ENCODE measurements at regions not wholly inside any gene's neighbourhood (a gene's known extent, or its start where the extent isn't known, plus 50 kb on each side); places are given as distances from the start of the nearest gene placed in this dataset.

DNA sequence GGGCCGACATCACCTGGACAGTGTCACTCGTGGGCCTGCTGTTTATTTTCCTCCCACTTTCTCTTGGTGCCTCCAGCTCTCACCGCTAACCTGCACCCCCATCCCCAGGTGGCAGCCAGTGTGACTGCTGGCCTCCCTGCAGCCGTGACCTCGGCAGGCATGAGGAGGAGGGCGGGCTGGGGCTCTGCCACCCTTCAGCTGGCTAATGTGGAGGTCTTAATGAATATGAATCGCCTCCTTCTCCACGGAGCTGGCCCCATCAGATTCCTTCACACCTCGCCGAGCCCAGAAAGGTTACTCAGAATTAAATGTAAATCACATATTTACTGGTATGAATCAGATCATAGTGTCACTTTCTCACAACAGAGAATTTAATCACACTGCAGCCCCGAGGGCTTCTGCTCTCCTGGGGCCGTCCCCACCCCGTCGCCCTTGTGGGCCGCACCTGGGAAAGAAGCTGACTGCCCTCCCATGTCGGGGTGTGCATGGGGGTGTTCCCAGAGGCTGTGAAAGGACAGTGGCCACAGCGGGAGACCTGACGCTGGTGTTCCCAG, 171.1 kb upstream of the TLE3 start:
- POLR2A ChIA-PET, result no interaction called here
- no peak overlapping the region for H3K4me2 ChIP-seq (ENCODE audit: low read length)

DNA sequence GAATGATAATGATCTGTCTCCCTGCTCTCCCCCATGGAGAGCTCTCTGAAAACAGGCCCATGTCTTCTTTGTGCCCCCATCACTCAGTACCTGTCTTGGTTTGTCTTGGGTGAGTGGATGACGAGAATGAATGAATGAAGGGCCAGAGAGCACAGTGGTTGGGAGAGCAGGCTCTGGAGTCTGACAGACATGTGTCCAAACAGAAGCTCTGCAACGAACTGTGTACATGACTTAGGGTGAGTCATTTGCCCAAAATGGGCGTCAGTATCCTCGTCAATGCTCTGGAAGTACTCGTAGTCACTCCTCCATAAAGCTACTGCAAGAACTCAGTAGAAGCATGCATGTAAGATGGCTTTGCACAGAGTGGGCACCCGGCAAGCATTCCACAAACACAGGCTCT, 170.2 kb upstream of the TLE3 start:
- no peak overlapping the region for H3K4me3 ChIP-seq (ENCODE audit: low read depth, low read length, poor library complexity, severe bottlenecking)
- TF ChIP-seq EZH2phosphoT487 (IDR thresholded peaks at IDR 0.05; ENCODE audit: borderline replicate concordance, low read depth, low read length), result no peak
- no peak for TF ChIP-seq CTCF (conservative IDR thresholded peaks at IDR 0.05; ENCODE audit: low read length)
- DNase-seq (ENCODE audit: low spot score), result no peak
- POLR2A ChIA-PET, result no interaction called here
- intact Hi-C loops (cut with micrococcal nuclease; ENCODE audit: unreplicated experiment), result no loop called here
- no peaks in the 10 kb centered on the region for H3K36me3 ChIP-seq (ENCODE audit: insufficient read depth, low read length)
- H4K20me1 ChIP-seq (ENCODE audit: insufficient read depth, low read length), result no peaks in the 10 kb centered on the region
- no peak overlapping the region for H3K4me2 ChIP-seq (ENCODE audit: low read length)
- H3K79me2 ChIP-seq (ENCODE audit: insufficient read depth, low read depth, low read length), result no peaks in the 10 kb centered on the region
- CTCF ChIA-PET (ENCODE audit: unreplicated experiment), result no interaction called here
- H3K9me3 ChIP-seq (ENCODE audit: low read length), result no peaks in the 10 kb centered on the region
- no peak overlapping the region for H2AFZ ChIP-seq (ENCODE audit: low read length)
- no peak overlapping the region for H3K27ac ChIP-seq (ENCODE audit: low read depth, low read length, poor library complexity, severe bottlenecking)
- H3K4me1 ChIP-seq (ENCODE audit: insufficient read depth, low read length, poor library complexity, severe bottlenecking), result peaks cover 41% of the 10 kb centered on the region
- no TSS peak for BruUV-seq (replicated peaks)
- no peaks in the 10 kb centered on the region for H3K9me2 ChIP-seq (ENCODE audit: insufficient read depth, low read length)

More for the DNA sequence above, 171.1 kb upstream of the TLE3 start:
- H3K9me3 ChIP-seq (ENCODE audit: low read length), result no peaks in the 10 kb centered on the region
- H3K79me2 ChIP-seq (ENCODE audit: insufficient read depth, low read depth, low read length), result no peaks in the 10 kb centered on the region
- peaks cover 33% of the 10 kb centered on the region for H3K4me1 ChIP-seq (ENCODE audit: insufficient read depth, low read length, poor library complexity, severe bottlenecking)
- no peaks in the 10 kb centered on the region for H3K9me2 ChIP-seq (ENCODE audit: insufficient read depth, low read length)
- TF ChIP-seq CTCF (conservative IDR thresholded peaks at IDR 0.05; ENCODE audit: low read length) (no peak), EZH2phosphoT487 (IDR thresholded peaks at IDR 0.05; ENCODE audit: borderline replicate concordance, low read depth, low read length) (no peak)
- DNase-seq (ENCODE audit: low spot score), result no peak
- H2AFZ ChIP-seq (ENCODE audit: low read length), result no peak overlapping the region
- H3K27ac ChIP-seq (ENCODE audit: low read depth, low read length, poor library complexity, severe bottlenecking), result no peak overlapping the region
- CTCF ChIA-PET (ENCODE audit: unreplicated experiment), result no interaction called here
- H3K36me3 ChIP-seq (ENCODE audit: insufficient read depth, low read length), result no peaks in the 10 kb centered on the region
- intact Hi-C loops (cut with micrococcal nuclease; ENCODE audit: unreplicated experiment), result no loop called here
- H4K20me1 ChIP-seq (ENCODE audit: insufficient read depth, low read length), result no peaks in the 10 kb centered on the region
- BruUV-seq (replicated peaks), result no TSS peak
- no peak overlapping the region for H3K4me3 ChIP-seq (ENCODE audit: low read depth, low read length, poor library complexity, severe bottlenecking)

DNA sequence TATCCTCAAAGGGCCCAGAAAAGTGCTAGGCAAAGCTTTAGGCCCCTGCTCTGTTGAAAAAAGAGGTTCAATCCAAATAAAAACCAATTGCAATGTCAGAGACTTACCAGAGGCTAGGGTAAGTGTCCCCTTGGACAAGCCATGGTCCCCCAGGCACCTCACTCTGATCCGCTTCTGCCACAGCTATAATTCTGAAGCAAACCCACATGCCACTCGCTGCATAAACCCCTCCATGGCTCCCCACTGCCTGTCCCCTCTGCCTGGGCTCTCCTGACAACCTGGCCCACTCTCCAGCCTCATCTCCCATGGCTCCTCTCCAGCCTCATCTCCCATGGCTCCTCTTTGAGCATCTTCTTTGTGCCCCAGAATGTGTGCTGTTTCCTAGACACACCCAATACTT, 169.6 kb upstream of the TLE3 start:
- TF ChIP-seq CTCF (conservative IDR thresholded peaks at IDR 0.05; ENCODE audit: low read length), result no peak
- no peak for TF ChIP-seq EZH2phosphoT487 (IDR thresholded peaks at IDR 0.05; ENCODE audit: borderline replicate concordance, low read depth, low read length)
- Histone ChIP-seq H2AFZ (ENCODE audit: low read length) (no peak overlapping the region), H3K4me2 (ENCODE audit: low read length) (no peak overlapping the region), H4K20me1 (ENCODE audit: insufficient read depth, low read length) (no peaks in the 10 kb centered on the region), H3K4me3 (ENCODE audit: low read depth, low read length, poor library complexity, severe bottlenecking) (no peak overlapping the region), H3K9me2 (ENCODE audit: insufficient read depth, low read length) (no peaks in the 10 kb centered on the region), H3K4me1 (ENCODE audit: insufficient read depth, low read length, poor library complexity, severe bottlenecking) (peaks cover 47% of the 10 kb centered on the region), H3K9me3 (ENCODE audit: low read length) (no peaks in the 10 kb centered on the region), H3K79me2 (ENCODE audit: insufficient read depth, low read depth, low read length) (no peaks in the 10 kb centered on the region), H3K36me3 (ENCODE audit: insufficient read depth, low read length) (no peaks in the 10 kb centered on the region), H3K27ac (ENCODE audit: low read depth, low read length, poor library complexity, severe bottlenecking) (no peak overlapping the region)
- intact Hi-C loops (cut with micrococcal nuclease; ENCODE audit: unreplicated experiment), result no loop called here
- DNase-seq (ENCODE audit: low spot score), result no peak
- ChIA-PET CTCF (ENCODE audit: unreplicated experiment) (no interaction called here), POLR2A (no interaction called here)
- BruUV-seq (replicated peaks), result no TSS peak

All from OCI-LY7 (cell line).